H1 (cell line): ENCODE measurements at regions not wholly inside any gene's neighbourhood (a gene's known extent, or its start where the extent isn't known, plus 50 kb on each side); places are given as distances from the start of the nearest gene placed in this dataset.

Experiments used
- CREB1 ChIP-seq: IDR thresholded peaks from 2 replicates; pipeline ENCODE4 v1.6.1; 2012; ENCODE audit warnings: inconsistent platforms
- JUN ChIP-seq: IDR thresholded peaks from 2 replicates; pipeline ENCODE4 v1.6.1; 2011; ENCODE audit warnings: low read depth, mild to moderate bottlenecking, improper control_type of control experiment, low read length

- TF ChIP-seq JUN (no peak), CREB1 (no peak)
Observed at GRCh38 chrX:15014281-15014680, 141.1 kb downstream of the MOSPD2 start (continued).
